Coronary artery (tissue), 2 donors: ENCODE measurements at regions not wholly inside any gene's neighbourhood (a gene's known extent, or its start where the extent isn't known, plus 50 kb on each side); places are given as distances from the start of the nearest gene placed in this dataset.

Source experiments
- DNase-seq: peaks from one replicate; pipeline ENCODE4 v3.0.0-alpha.2; 2017; ENCODE audit warnings: low spot score
- H3K27ac ChIP-seq, 2 donors: fragments of 200-600 bp; sonication (generic); one replicate each; pipeline ENCODE4 v1.5.1; 2016 to 2019
- H3K4me3 ChIP-seq: fragments of 200-600 bp; sonication (generic); 2 replicates; pipeline ENCODE4 v1.5.1; 2016; ENCODE audit warnings: mild to moderate bottlenecking, moderate library complexity
- TF ChIP-seq, protein P1 (sequence below): fragments of 200-600 bp; sonication (generic); IDR thresholded peaks from one replicate; pipeline ENCODE4 v1.5.1; 2019; ENCODE audit warnings: antibody characterized with exemption

DNA sequence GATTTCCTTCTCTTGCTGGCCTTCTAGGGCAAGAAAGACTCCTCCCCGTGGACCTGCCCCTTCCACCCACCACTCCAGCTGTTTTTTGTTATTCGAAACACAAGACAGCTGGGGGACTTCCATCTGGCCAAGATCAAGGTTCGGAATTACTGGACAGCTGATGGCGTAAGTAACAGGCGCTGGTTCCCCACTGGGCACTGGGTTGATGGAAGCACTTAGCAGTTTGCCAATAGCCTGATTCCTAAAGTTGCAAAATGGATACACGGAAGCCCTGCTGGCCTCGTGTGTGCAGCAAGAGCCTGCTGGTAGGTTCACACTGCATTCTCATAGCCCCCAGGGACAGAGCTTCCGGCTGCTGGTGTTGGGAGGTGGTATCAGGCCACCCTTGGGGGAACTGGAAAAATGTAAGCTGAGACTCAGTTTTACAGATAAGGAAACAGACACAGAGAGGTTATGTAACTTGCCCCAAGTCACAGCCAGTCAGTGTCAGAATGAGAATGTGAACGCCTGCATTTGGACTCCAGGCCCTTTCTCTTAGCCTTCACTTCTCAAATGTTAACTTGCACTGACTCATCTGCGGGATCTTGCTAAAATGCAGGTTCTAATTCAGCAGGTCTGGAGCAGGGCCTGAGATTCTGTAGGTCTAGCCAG lies 171.7 kb downstream of the KATNIP start:
- peak; percentile 85 for DNase-seq
- TF ChIP-seq, protein P1, sequence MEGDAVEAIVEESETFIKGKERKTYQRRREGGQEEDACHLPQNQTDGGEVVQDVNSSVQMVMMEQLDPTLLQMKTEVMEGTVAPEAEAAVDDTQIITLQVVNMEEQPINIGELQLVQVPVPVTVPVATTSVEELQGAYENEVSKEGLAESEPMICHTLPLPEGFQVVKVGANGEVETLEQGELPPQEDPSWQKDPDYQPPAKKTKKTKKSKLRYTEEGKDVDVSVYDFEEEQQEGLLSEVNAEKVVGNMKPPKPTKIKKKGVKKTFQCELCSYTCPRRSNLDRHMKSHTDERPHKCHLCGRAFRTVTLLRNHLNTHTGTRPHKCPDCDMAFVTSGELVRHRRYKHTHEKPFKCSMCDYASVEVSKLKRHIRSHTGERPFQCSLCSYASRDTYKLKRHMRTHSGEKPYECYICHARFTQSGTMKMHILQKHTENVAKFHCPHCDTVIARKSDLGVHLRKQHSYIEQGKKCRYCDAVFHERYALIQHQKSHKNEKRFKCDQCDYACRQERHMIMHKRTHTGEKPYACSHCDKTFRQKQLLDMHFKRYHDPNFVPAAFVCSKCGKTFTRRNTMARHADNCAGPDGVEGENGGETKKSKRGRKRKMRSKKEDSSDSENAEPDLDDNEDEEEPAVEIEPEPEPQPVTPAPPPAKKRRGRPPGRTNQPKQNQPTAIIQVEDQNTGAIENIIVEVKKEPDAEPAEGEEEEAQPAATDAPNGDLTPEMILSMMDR, result no peak
- Histone ChIP-seq H3K27ac (peak overlapping the region; percentile 46 to 75), H3K4me3 (peak overlapping the region; percentile 46)

DNA sequence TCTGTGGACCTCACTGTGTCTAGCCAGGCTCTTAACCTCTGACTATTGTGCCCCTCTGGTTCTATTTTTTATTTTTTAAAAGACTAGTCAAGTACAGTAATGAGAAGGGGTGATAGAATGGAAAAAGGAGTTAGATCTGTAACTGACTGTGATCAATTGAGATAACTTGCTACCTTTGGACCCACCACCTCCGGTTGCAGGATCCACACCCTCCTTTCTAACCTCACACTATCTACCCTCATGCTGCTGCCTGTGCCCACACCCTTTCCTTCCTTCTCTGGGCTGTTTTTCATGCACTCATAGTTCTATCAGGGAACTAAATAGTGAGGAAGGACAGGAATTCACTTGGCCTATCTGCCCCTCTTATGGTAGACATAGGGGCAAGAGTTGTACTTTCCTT lies 172.3 kb downstream of the KATNIP start:
- Histone ChIP-seq H3K4me3 (no peak overlapping the region), H3K27ac (no peak overlapping the region)
- TF ChIP-seq, protein P1, result no peak
- DNase-seq, result no peak

DNA sequence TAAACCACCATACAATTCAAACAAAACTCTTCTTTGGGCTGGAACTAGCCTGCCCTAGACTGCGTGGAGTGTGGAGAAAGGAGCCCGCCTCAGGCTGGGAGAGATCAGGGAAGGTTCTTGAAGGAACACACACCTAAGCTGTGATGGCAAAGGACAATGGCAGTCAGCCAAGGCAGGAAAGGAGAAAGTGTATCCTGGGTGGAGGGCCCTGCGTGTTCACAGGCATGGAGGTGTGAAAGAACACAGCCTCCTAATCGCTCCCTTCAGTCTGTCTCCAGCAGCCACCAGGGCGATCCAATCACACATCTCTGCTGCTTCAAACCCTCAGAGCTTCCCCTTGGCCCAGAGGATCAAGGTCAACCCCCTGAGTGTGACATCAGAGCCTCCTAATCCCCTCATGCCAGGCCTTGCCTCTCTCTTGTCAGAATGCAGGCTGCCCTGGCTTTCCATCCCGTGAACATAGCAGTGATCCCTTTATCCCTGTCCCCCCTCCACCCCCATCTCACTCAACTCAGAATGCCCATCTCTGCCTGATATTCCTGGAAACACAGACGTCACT lies 173.0 kb downstream of the KATNIP start:
- Histone ChIP-seq H3K27ac (no peak overlapping the region), H3K4me3 (no peak overlapping the region)
- DNase-seq, result no peak
- TF ChIP-seq, protein P1, result no peak

DNA sequence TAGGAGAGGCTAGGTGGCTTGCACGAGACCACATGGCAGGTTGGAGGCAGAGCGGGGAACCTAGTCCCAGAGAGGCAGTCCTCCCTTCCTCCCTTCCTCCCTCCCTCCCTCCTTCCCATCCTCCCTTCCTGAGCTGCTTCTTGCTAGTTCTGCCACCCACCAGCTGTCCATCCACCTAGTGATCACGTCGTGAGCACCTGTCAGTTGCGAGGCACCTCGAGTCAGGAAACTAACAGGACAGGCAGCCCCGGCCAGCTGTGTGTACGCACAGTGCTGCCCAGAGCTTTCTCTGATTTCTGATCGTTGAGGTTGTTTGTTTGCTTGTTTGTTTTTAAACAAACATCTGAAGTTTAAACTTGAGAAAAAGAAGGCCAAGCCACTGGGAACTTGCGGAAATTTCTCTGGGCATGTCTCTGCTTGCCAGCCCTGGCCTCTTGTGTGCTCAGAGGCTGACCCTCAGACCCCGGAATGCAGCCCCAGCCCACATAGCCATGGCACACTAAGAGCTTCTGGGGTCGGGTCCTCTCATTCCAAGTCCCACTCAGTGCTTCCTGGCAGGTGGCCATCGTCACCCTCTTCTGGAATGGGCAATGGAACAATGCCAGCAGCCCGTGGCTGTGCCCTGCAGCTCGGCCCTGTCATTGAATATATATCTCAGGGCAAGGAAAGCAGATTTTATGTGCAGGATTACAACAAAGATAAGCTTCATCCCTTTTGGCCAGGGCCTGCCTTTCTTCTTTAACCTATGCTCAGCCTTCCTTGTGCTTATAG lies 174.0 kb downstream of the KATNIP start:
- H3K4me3 ChIP-seq, result no peak overlapping the region

DNA sequence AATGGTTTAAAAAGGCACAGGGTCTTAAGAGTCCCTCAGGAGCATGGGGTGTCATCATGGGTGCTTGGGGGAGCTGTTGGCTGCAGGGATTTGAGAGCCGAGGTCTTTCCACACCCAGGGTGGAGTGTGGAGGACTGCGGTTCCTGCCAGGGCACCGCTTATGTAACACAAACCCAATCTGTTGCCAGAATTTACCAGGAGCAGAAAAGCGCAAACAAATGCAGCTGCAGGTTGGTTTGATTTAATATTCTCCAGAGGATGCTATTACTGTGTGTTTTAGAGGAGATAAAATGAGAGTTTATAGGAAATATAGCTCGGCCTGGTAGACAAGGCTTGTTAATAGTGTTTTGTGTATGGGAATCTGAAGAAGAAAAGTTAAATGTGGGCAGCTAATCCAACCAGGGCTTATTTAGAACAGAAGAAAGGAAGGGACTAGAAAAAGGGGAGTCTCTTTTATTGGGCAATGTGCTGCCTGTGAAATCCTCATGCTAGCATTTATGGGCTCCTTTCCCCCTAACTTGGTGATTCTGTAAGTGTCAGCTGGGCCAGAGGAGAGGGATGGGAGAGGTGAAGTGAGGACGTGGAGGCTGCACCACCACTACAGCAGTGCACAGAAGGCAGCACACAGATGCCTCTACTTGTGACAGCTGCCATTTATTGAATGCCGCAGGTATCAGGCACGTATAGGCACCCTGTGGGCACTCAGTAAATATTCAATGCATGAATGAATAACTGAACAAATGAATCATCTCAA lies 174.7 kb downstream of the KATNIP start:
- TF ChIP-seq, protein P1, result no peak
- Histone ChIP-seq H3K27ac (no peak overlapping the region), H3K4me3 (no peak overlapping the region)
- no peak for DNase-seq

More for the DNA sequence above, 174.0 kb downstream of the KATNIP start:
- TF ChIP-seq, protein P1, result no peak
- H3K27ac ChIP-seq, result peak overlapping the region in 1 of 2 donors; percentile 16
- no peak for DNase-seq

DNA sequence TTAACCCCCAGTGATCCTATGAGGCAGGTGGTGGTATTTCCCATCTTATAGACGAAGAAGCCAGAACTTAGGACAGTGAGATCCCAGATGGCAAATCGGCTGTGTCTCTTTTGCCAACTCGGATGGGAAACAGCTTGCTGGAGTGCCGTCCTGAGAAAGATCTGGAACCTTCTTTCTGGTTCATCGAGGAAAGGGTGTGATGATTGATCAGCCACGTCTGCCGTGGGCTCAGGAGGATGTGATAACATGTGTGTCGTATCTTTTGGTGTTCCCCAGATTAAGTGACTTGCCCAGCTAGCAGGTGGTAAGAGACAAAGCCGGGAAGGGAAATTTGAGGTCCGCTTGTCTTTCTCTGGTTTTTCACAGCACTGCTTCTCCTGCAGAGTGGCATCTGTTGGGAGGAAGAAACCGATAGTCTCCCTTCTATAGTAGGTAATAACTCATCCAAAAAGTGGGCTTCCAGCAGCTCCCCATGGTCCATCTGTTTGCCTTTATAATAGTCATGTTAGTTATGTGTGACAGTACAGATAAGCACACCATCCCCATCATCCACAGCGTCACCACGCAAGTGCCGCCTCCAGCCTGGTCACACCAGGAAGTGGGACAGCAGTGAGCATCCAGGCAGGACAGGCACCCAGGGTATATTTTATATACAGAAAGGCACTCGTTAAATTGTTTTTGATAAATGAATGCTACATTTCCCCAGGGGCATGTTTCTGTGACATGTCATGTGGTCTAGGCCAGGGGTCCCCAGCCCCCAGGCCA lies 175.5 kb downstream of the KATNIP start:
- TF ChIP-seq, protein P1, result no peak
- no peak for DNase-seq
- Histone ChIP-seq H3K27ac (no peak overlapping the region), H3K4me3 (no peak overlapping the region)
